GM04504 (cell line): ENCODE measurements at regions not wholly inside any gene's neighbourhood (a gene's known extent, or its start where the extent isn't known, plus 50 kb on each side); places are given as distances from the start of the nearest gene placed in this dataset.

Experiments used
- DNase-seq: peaks from one replicate; pipeline ENCODE4 v3.0.0-alpha.2; 2012; ENCODE audit warnings: low read depth

- peak; percentile 57 for DNase-seq
These were observed 119.9 kb downstream of the ETAA1 start for GRCh38 chr2:67516899-67517530.

- no peak for DNase-seq
These were observed 125.0 kb downstream of the ETAA1 start for GRCh38 chr2:67522148-67522547.

DNA sequence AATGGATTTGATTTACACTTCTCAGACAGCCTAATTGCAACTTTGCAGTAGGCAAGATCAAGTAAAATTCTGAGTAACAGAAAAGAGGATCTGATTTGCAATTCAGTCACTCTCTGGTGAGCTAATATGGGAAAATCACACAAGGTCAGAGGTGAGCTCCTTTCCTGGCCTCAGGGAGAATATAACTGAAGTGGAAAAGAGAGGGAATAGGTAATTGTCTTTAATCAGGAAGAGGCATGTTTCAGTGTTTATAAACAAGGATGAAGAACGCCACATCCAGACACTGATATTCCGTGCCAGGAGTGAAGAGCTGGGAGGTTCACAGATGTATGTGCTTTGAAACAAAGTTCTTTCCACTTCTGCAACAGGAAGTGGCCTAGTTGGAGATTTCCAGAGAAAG is 127.1 kb downstream of the ETAA1 start:
- no peak for DNase-seq

DNA sequence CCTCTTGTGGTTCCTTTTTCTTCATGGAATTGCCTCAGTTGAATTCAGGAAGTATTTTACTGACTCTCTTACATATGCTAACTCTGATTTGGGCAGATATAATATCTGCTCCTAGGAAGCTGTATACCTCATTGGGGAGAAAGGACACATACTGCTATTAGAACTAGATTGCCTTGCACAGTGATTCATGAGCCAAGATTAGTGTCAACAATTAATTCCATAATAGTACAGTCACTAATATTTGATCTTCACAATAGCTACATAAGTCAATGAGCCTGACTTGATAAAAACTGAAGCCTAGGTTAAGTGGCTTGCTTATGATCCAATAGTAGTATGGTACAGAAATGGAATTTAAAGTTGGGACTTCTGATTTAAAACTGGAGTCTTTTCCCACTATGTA is 127.6 kb downstream of the ETAA1 start:
- DNase-seq: no peak

- DNase-seq: peak; percentile 53
These were observed 129.2 kb downstream of the ETAA1 start for GRCh38 chr2:67526283-67526682.

- no peak for DNase-seq
These were observed 131.2 kb downstream of the ETAA1 start for GRCh38 chr2:67528320-67528719.

DNA sequence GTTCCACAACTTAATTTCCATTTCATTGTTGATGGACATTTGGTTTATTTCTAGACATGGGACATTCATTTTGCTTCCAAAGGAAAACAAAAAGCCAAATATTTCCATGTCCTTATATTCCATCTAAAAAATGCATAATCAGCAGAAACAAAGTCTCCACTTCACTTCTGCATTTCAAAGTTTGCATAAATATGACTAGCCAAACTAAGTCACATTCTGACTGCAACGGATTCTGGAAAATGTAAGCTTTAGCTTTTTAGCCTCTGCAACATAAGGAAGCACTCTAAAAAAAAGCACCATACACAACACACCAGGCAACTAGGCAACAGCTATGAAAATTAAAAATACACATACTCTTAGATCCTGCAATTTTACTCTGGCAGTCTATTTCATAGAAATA is 135.3 kb downstream of the ETAA1 start:
- DNase-seq: no peak

GRCh38 chr2:67534745-67535144 is 137.6 kb downstream of the ETAA1 start:
- DNase-seq: no peak

- no peak for DNase-seq
These were observed 143.8 kb downstream of the ETAA1 start for GRCh38 chr2:67540962-67541361.

- DNase-seq: no peak
These were observed 147.2 kb downstream of the ETAA1 start for GRCh38 chr2:67544286-67544685.

DNA sequence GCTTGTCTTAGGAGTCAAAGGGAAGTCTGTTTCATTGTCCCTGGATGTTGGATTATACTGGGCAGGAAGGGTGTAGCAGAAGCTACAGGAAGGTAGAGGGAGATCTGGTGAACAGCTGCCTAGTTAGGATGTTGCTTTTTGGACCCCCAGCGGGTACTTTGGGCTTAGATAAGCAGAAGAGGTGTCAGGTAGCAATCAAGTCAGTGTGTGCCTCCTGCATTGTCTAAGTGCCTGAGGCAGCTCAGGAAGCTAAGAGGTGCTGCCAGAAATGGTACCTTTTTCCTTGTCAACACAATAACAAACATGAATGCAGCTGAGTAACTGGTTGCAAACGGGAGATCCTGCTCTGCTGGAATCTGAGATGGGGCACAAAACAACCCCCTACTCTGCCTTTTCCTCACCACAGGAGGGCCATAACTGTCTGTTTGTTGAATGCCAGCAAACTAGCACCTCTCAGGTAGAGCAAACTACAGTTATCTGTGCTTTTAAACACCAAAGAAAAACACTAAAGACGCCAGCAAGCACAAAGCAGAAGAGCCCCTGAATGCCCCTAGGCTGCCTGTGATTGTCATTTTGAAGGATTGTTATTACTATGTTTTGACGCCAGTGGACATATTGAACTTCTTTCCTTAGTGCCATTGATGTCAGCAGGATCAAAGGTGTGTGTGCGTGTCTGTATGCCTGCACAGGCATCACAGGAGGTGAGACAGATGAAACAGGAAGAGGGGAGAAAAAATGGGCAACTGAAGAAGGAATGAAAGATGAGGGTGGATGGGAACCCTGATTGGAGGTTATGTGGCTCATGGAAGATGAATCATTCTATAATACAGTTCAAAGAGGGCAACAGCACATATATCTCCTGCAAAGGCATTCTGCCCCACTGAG is 151.4 kb downstream of the ETAA1 start:
- DNase-seq: no peak

DNA sequence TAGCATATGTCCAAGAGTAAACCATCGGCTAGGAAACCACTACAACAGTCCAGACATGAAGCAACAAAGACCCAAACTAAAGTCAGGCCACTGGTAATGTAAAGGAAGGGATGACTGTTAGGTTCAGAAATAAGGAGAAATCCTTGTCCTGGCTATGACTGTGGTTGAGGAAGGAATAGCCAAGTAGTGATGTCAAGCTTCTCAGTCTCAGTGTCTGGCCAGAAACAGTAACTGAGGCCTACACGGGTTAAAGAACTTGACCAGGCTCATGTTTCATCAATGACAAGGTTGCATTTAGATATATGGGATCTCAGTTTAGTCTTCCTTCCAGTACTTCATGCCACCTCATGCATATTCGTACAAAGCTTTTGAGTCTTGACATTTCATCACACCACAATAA is 162.0 kb downstream of the ETAA1 start:
- DNase-seq: no peak

- DNase-seq: no peak
These were observed 163.8 kb downstream of the ETAA1 start for GRCh38 chr2:67560771-67561456.

GRCh38 chr2:67561457-67561965 is 164.4 kb downstream of the ETAA1 start:
- DNase-seq: no peak

GRCh38 chr2:67564076-67564475 is 166.9 kb downstream of the ETAA1 start:
- DNase-seq: no peak

DNA sequence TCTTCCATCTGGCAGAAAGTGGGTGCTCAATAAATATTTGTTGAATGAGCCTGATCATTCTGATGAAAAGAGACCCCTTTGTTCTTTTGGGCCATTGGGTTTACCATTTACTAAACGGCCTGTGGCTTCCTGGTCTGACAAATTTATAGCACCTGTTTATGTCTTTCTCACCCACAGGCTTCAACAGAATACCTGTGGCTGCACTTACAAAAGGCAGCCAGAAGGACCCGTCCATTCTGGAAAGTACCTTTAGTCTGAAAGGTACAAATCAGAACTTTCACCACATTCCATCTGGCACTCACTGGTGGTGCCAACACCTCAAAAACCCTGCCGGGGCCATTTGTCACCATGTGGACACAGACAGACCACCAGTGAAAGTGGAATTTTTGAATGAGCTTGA is 167.5 kb downstream of the ETAA1 start:
- DNase-seq: no peak

DNA sequence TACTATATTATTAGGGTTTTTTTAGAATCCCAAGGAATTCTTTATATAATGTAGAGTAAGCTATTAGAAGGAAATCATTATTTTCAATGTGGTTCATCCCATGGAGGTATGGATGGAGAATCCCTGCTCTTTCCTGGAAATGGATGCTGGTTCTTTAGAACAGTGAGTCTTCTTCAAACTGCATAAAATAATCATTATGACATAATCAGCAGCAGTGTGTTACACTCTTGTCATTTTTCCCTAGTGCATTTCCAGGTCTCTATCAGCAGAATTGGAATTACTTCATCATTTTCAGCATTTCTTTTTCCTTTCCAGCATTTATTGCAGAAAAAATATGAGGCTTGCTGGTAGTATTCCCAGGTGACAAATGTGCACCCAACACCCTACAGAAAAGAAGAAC is 168.1 kb downstream of the ETAA1 start:
- DNase-seq: no peak

GRCh38 chr2:67565761-67566160 is 168.6 kb downstream of the ETAA1 start:
- DNase-seq: no peak

GRCh38 chr2:67566285-67566684 is 169.2 kb downstream of the ETAA1 start:
- no peak for DNase-seq

- DNase-seq: no peak
These were observed 170.0 kb downstream of the ETAA1 start for GRCh38 chr2:67566958-67567635.

- DNase-seq: no peak
These were observed 170.8 kb downstream of the ETAA1 start for GRCh38 chr2:67567886-67568285.

DNA sequence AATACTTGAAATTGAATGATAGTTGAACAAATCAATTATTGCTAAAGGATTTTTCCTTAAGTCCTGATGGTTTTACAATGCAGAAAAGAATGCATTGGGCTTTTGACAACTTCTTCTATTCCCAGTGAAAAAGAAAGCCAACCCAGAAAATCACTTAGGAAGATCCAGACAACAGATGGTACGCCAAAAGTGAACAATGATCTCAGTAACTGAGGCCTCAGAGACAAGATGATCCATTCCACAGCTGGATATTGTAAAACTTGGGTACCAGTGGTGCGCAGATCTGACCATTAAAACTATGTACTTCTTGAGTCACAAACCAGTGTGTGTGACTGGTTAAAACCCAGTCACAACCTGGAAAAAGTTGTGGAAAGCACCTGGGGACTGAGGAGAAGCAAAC is 173.5 kb downstream of the ETAA1 start:
- DNase-seq: no peak
